NCI-H510A treated with DMSO at 0.1 percent for 48 hours (cell line): ENCODE measurements at regions not wholly inside any gene's neighbourhood (a gene's known extent, or its start where the extent isn't known, plus 50 kb on each side); places are given as distances from the start of the nearest gene placed in this dataset.
A peak's percentile ranks its signal among the peaks of the same experiment; 100 is the strongest.
"Not testable (repeated sequence)": the region's sequence is repeated elsewhere in the genome, so short reads cannot be mapped to it uniquely, and the experiment has no call there.

Experiments
- DNase-seq: peaks from one replicate; lab custom pipeline; 2025; lab: John Stamatoyannopoulos, UW

DNA sequence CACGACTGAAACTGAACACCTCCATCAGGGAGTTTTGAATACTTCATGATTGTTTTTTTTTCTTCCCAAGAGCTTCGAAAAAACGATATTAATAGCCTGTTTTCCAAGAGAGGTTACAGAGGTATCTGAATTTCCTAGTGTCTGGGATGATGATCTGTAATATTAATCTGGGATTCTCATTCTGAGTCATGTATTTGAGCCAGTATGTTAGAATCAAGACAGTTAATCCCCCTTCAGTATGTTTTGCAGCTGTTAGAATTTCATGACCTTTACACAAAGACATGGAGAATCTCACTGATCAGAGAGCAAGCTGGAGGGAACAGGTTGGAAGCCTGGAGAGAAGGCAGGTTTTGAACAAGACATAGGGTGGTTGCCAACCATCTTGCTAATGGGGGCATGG, 234.5 kb upstream of the GAP43 start:
- DNase-seq: no peak

DNA sequence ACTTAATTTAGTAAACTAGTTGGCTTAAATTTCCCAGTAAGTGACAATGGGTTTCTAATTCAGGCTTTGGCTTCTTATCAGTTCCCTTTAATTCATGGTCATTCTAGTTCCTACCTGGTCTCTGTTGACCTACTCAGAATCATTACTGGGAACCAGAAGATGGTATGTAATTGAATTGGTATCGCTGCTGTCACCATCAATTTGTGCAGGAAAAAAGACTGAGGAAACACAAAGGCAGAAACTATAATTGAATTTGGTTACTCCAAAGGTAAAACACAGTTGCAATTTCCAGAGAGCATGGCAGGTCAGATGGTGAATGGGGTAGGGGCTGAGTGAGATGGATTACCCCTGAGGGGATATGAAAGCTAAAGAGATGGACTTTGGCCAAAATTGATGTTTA, 226.5 kb upstream of the GAP43 start:
- no peak for DNase-seq

DNA sequence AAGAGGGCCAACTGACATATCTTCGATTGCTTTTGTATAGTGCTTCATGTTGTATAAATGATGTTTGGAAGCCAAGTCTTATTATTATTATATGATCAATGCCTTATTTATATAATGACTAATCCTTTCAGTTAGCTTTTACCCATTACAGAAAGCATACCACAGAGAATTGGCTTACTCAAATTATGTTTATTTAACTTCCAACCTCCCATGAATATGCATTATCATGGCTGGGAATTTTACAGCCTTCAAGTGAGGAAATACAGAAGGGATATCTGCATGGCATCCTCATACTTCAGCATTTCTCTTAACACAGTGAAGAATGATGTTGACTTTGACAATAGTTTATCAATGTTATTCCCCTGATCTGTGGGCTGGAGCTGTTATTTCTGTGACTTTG, 225.9 kb upstream of the GAP43 start:
- no peak for DNase-seq

DNA sequence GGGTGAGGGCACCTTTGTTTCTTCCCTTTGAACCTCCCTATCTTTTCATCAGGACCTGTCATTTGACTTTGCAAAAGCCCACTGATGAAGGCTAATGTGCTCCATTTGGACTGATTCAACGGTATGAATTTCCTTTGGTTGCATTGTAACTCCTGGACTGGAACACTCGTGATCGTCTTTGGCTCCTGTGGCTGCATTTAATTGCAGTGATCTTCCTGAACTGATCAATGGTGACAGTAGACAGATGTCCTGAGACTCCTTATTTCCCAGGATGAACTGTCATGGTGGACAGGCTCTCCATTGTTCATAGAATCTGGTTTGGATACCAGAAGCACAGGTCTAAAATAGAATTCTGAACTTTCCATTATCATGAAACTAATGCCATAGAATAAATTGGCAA, 224.8 kb upstream of the GAP43 start:
- no peak for DNase-seq

DNA sequence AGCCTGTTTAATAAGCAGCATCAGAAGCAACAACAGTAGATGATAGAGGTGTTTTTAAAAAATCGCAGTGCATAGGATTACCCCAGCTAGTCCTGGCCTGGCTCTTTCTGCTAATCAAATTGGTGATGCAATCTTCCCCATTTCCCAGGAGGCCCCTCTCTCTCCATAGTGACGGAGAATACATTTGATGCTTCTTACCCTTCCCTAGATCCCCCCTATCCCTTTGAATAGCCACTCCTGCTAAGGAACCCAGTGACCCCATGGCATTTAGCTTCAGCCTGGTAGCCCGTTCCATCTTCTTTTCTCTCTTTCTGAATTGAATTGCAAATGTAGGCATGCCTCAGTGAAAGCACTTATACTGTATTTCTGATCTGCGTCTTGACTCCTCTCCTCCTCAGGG, 223.6 kb upstream of the GAP43 start:
- DNase-seq: no peak

DNA sequence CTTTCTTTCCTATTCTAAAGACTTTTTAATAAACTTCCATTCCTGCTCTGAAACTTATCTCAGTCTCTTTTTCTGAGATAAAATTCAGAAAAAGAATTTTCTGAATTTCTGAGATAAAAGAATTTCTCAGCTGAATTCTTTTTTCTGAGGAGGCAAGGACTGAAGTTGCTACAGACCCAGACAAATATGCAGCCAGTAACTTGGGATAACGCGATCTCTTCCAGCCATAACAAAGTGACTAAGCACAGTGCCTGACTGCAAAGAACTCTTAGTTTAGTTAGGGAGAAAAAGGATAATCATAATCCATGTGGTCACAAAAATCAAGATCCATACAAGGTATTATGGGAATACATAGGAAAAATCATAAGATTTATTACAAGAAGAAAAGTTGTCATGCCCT, 222.0 kb upstream of the GAP43 start:
- DNase-seq: no peak

DNA sequence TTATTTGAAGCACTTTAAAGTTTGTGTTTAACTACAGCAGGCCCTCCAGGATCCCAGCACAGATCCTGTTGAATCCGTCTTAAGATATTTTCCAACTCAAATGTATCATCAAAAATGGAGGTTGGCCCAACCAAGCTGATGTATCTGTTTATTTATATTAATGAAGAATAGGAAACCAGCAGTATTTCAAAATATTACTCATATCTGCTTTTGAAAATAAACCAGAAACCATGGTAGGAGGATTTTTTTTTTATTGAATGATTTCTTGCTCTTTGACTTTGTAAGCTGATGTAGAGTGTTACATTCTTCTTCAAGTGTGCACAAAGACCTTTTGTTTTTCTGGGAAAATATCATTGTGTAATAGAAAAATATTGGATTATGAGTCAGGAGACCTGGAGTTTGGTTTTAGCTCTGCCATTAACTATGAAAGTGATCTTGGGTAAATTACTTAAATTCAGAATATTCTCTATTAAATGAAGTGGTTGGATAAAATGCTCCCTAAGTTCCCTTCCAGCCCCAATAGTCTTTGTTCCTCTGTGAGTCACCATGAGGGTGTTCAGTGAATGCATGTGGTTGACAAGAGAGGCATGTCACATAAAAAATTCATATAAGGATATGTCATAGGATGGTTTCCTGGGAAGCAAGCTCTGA, 221.3 kb upstream of the GAP43 start:
- no peak for DNase-seq

DNA sequence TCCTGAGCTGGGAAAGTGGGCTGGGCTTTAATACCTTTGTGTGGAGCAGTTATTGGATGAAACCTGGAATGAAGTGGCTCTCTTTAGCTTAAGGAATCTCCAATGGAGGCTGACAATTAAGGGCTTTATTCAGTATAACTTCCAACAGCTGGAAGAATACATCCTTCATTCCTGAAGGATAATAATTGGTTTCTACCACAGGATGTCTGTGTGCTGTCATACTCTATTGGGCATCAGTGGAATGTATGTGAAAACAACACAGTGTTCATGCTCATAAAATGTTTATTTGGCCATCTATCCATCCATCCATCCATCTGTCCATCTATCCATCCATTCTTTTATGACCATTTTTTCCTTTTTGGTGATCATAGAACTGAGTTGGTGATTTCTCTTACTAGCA, 220.7 kb upstream of the GAP43 start:
- no peak for DNase-seq

DNA sequence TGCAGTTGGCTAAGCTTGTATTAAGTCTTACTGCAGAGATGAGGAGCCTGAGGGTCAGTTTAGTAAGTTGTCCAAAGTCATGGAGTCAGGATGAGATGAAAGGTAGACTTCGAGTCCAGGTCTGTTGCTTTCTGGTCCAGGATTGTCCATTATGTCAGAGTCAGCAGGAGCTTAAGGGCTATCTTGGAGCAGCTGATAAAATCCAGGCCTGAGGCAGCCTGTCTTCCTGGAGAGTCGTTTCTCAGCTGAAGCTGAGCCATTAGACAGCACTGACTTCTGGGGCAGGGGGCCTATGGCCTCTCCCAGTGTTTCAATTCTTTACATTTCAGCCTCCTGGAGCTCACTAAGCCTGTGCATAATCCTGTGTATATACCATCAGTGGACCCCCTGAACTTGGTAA, 219.5 kb upstream of the GAP43 start:
- DNase-seq: no peak

DNA sequence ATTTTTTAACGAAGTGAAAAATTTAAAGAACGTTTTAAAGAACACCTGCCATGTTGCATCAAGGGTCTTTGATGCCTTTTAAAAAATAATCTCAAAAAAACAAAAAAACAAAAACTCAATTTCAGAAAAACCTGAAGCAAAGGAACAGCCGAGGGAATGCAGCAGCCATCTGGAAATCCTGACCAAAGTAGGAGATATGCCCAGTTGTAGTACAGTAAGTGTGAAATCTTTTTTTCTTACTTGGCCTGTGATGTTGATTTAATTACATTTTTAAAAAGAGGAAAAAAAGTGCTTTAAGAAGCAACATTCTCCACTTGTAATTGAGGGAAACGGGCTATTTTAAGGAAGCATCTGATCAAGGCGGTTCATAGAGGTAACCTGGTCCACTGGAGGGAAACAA, 213.7 kb upstream of the GAP43 start:
- DNase-seq: no peak

DNA sequence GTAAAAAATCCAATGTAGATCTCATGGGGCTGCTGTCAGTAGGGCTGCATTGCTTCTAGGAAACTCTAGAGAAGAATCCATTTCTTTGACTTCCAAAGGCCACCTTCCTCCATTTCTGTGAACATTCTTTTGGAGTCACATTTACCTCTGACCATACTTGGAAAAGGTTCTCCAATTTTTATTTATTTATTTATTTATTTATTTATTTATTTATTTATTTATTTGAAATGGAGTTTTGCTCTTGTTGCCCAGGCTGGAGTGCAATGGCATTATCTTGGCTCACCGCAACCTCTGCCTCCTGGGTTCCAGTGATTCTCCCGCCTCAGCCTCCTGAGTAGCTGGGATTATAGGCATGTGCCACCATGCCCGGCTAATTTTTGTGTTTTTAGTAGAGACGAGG, 208.7 kb upstream of the GAP43 start:
- not testable (repeated sequence) for DNase-seq

DNA sequence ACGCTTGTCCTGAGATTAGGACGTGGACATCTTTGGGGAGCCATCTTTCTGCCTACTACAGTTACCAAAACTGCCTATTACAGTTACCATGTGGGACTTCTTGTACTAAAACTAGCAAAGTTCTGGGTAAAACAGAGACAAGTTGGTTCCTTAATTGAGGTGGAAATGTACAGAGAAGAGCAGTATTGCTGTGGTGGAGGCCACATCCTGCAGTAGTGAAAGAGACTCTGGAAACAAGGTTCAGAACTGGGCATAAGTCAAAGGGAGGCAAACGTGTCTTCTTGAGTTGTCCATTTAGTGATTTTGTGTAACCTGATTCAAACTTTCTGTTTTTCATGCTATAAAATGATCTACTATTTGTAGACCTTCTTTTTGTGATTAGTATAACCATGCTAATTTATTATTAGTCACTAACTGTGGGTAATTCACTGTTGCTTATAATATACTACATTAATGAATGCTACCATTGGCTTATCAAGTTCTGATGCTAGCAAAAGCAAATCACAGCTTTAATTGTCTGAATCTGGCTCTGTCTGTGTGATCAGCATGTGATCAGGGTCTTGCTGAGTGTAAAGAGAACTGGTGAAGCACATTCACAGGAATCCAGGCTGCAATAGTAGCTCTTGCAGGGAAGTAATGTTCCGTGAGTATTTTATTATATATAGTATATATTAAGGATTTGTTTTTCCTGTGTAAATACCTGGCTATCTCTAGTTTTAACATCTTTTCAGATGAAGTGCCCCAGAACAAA, 207.9 kb upstream of the GAP43 start:
- DNase-seq: no peak

DNA sequence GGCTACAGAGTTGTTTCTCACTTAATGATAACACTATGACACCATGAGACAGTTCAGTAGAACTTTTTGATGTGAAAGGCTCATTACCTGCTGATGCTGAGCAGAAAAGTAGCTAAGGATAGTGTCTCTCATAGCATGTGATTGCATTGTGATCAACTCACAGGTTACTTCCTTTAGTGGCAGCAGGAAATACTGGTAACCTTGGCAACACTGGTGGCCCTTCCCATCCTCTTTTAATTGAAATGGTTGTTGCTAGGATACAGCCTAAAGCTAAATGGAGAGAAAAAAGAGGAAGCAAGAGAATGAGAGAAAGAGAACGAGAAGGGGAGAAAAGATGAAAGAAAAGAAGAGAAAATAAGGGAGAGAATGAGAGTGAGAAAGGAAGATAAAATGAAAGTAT, 204.7 kb upstream of the GAP43 start:
- DNase-seq: no peak

DNA sequence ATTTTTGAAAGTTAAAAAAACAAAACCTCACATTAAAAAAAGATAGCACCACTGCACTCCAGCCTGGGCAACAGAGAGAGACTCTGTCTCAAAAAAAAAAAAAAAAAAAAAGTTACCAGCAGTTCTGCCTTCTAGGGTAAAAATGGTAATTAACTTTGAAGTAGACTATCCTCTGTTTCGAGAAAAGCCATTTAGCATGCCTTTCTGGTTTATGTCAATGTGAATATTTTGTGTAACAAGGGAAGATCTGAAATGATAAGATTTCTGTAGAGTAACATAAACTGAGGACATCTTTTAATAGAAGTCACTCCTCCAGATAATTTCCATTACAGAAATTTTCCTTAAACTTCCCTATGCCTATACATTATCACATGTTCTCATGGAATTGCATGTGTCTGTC, 203.2 kb upstream of the GAP43 start:
- no peak for DNase-seq

DNA sequence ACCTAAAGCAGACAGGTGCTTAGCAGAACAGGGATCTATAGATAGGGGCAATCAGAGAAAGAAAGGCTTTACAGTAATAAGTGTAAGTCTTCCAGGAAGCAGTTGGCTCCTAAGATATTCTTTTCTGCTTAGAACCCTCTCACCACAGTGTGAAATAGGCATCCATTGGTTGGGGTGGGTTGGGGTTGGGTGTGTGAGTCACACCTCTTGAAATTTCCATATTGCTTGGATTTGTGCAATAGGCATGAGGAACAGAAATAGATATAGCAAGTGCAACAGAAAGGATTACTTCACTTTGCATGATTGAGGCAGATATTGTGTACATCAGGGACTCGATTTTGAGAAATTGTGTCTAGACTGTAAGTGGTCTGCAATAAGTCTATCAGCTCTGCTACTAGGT, 200.1 kb upstream of the GAP43 start:
- DNase-seq: no peak

DNA sequence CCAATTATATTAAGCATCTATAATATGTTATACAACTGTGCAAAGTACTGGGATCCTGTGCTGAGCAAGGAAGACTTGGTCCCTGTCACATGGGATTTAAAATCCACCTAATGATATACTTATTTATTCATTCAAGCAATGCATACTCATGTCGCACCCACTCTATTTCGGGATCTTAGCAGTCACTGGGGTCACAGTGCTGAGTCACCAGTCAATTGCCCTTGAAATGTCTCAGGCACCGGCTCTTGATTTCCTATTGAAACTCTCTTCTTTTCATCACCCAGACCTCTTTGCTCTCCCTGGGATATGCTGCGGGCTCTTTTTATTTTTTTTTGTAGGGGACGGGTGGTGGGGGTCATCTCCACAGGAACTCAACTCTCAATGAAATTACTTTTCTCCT, 194.5 kb upstream of the GAP43 start:
- DNase-seq: no peak

DNA sequence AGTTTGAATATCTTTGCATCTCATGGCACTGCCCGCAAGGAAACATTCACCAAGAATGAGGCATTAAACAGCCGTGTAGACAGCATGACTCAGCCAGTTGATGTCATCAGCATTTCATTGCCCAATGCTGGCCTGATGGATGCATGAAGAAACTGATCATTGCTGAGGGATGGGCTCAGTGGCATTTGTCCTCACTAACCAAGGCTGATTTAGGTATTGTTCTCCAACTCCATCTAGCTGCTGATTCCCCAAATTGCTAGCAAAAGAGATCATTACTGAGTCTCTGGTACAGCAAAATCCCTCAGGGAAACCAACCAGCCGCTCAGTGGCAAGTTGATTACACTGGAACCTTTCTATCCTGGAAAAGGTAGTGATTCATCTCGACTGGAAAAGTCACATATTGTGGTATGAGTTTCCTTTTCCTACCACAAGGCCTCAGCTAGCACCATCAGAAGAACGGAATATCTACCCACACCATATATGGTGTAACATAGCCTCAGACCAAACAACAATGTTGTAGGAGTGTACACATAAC, 186.5 kb upstream of the GAP43 start:
- no peak for DNase-seq

DNA sequence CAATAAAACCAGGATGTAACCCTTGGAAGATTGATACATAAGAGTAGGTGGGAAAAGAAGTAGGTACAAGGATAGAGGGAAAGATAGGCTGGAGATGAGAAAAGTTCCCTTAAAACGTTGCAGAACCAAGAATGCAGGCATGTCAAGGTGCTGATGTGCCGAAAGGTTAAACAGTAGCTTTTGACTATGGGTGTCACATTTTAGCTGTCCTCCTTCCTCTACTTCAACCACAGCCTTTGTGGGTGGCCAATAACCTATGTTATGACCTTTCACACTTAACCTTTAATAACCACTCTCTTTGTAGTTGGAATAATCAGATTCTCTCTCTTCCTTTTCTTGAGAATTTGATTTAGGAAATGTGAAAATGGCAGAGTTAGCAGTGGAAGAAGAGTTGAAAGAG, 184.5 kb upstream of the GAP43 start:
- DNase-seq: no peak

DNA sequence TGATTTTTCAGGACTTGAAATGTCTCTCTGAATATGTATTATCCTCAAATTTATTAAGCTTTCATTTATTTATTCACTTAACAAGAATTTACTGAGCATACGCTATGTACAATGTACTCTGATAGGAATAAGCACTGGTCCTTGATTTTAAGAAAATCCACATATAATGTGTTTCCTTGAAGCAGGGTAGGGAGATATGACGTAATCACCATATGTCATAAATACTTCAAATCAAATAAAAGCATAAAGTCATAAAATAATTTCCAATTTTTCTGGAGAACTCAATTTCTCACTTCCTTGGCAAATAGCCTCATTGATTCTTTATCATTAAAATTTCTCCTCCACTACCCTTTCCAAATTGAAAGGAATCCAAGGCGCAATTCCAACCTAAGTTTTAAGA, 177.8 kb upstream of the GAP43 start:
- DNase-seq: no peak

DNA sequence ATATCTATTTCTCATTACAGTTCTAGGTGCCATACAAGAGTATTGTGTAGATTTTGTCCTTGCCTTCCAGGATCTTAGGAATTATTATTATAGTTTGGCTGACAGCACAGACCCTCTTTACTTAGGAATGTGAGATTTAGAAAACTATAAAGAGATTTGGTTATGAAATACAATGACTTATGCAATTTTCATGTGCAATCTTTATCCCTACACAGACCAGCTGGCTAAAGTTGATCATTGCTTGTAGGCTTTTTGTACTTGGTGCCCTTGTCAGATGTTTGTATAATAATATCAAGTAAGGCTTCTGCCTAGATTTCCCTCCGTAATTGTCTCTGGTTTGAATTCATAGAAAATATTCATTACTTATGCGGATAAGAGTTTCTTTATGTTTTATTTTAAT, 174.5 kb upstream of the GAP43 start:
- DNase-seq: no peak

DNA sequence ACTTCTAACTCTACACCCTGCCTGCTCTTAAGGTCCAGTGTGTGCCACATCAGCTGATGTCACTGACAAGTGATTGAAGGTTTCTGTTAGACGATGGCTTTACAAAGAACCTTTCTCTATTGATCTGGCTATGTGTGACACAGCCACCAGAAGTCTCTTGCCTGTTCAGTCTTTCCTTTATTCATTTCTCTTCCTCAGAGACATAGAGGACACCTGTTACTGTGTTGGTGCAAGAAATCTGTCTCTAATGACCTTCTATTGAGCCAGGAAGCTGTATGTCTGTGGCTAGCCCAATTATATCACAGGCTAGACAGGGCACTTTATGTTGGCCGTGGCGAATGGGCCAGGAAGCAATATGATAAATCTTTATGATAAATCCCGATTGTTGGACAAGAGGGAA, 173.3 kb upstream of the GAP43 start:
- DNase-seq: no peak

DNA sequence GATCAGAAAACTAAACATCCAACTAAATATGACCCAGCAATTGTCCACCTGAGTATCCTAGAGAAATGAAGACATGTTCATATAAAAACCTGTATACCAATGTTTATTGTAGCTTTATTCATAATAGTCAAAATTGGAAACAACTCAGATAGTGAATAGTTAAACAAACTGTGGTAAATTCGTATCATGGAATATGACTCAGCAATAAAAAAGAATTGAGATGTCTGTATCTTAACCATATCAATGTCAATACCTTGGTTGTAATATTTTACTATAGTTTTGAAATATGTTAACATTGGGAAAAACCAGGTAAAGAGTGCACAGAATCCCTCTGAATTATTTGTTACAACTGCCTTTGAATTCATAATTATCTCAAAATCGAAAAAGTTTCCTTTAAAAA, 159.3 kb upstream of the GAP43 start:
- no peak for DNase-seq

DNA sequence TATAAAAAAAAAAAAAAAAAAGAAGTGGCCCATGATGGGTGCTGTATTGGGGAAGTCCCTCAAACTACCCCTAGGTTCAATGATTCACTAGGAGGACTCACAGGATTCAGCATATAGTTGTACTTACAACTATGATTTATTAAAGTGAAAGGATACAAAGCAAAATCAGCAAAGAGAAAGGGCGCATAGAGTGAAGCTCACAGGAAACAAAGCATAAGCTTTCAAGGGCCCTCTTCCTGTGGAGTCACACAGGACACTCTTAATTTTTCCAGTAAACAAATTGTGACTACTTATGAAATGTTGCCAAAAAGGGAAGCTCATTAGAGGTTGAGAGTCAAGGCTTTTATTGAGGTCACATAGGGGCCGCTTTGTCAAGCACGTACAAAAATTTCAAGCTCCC, 153.7 kb upstream of the GAP43 start:
- peak; percentile 52 for DNase-seq

DNA sequence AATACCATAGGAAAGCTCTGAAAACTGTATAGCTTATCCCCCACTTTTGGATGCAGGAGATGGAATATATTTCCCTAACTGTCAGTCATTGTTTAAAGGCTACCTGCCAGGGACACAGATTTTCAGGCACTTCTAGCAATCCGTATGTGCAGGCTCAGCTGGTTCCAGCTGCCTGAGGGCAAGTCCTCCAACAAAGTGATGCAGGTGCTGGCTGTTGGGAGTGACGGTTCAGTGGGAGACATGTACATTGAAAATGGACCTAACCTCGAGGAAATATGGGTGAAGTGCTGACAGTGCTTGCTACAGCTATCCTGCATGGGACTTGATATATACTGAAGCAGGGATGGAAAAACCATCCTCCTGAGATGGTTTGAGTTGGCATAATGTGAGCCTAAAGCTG, 153.1 kb upstream of the GAP43 start:
- DNase-seq: peak; percentile 19
